Gastroesophageal sphincter (tissue), 4 donors: ENCODE measurements at regions not wholly inside any gene's neighbourhood (a gene's known extent, or its start where the extent isn't known, plus 50 kb on each side); places are given as distances from the start of the nearest gene placed in this dataset.

Source experiments
- ATAC-seq: fragments of 150-250 bp; one replicate; pipeline ENCODE4 v1.9.1; 2016; ENCODE audit warnings: mild to moderate bottlenecking, moderate library complexity
- H3K27ac ChIP-seq, 4 donors: fragments of 200-600 bp; sonication (generic) in 3 of 4; 1 replicate in 3 of 4; 2 replicates in 1 of 4; pipeline ENCODE4 v1.5.1; 2016 to 2019
- H3K27me3 ChIP-seq: fragments of 200-600 bp; sonication (generic); one replicate; pipeline ENCODE4 v1.5.1; 2019
- H3K36me3 ChIP-seq, 2 donors: fragments of 200-600 bp; sonication (generic); one replicate each; pipeline ENCODE4 v1.5.1; 2019; ENCODE audit warnings: control low read depth in 1 of 2
- H3K4me1 ChIP-seq, 3 donors: fragments of 200-600 bp; sonication (generic); 1 replicate in 2 of 3; 2 replicates in 1 of 3; pipeline ENCODE4 v1.5.1; 2016 to 2019; ENCODE audit warnings: control low read depth in 2 of 3
- H3K4me3 ChIP-seq, 2 donors: fragments of 200-600 bp; sonication (generic); one replicate each; pipeline ENCODE4 v1.5.1; 2019; ENCODE audit warnings: mild to moderate bottlenecking in 1 of 2, moderate library complexity in 1 of 2
- H3K9me3 ChIP-seq, 3 donors: fragments of 200-600 bp; sonication (generic); one replicate each; pipeline ENCODE4 v1.5.1; 2017 to 2019; ENCODE audit warnings: control low read depth in 2 of 3
- CTCF ChIP-seq, 4 experiments: fragments of 200-600 bp in 2 of 4; fragments of 450-650 bp in 2 of 4; sonication (generic) in 1 of 4; IDR thresholded peaks; one replicate each; pipeline ENCODE4 v1.5.1; 2017 to 2019; ENCODE audit warnings: antibody characterized with exemption in 4 of 4, mild to moderate bottlenecking in 2 of 4, moderate library complexity in 2 of 4
- EP300 ChIP-seq: sonication (generic); formaldehyde crosslinking; IDR thresholded peaks from one replicate; pipeline ENCODE4 v1.6.1; 2017; ENCODE audit warnings: antibody characterized with exemption, mild to moderate bottlenecking
- POLR2A ChIP-seq, 2 donors: fragments of 450-650 bp; IDR thresholded peaks; one replicate each; pipeline ENCODE4 v1.6.1; 2017; ENCODE audit warnings: antibody characterized with exemption in 2 of 2, mild to moderate bottlenecking in 2 of 2, moderate library complexity in 1 of 2
- POLR2AphosphoS5 ChIP-seq: sonication (generic); formaldehyde crosslinking; IDR thresholded peaks from one replicate; pipeline ENCODE4 v1.6.1; 2017; ENCODE audit warnings: antibody characterized with exemption
- WGBS, 2 donors: methylation state at CpG; one replicate each; pipeline ENCODE4 v1.1.5; 2018; ENCODE audit warnings: low coverage in 1 of 2; 5-methylcytosine and 5-hydroxymethylcytosine counted together

- no peak overlapping the region for H3K4me3 ChIP-seq
- H3K9me3 ChIP-seq = no peaks in the 10 kb centered on the region
- ATAC-seq = no peak
- WGBS, 2 donors = 40% methylated on average over 2 of the region's 18 CpGs; no CpG with 5 or more reads in 1 of the 2 donors
- no peaks in the 10 kb centered on the region for H3K36me3 ChIP-seq
- TF ChIP-seq CTCF (IDR thresholded peaks at IDR 0.05) (no peak), POLR2A (IDR thresholded peaks at IDR 0.05) (no peak), POLR2AphosphoS5 (no peak), EP300 (no peak)
- H3K27me3 ChIP-seq = peaks cover 18% of the 10 kb centered on the region
- H3K4me1 ChIP-seq = no peaks in the 10 kb centered on the region
- H3K27ac ChIP-seq = no peak overlapping the region
These were observed 248.1 kb upstream of the SALL3 start for GRCh38 chr18:78731398-78732032.

- 77 to 81% methylated on average over 6 to 10 of the region's 14 CpGs for WGBS, 2 donors
- ATAC-seq = no peak
- no peaks in the 10 kb centered on the region for H3K36me3 ChIP-seq
- TF ChIP-seq EP300 = no peak
- TF ChIP-seq POLR2AphosphoS5 = no peak
- no peak for TF ChIP-seq POLR2A (IDR thresholded peaks at IDR 0.05)
- TF ChIP-seq CTCF (IDR thresholded peaks at IDR 0.05) = no peak
- peaks cover 18% of the 10 kb centered on the region for H3K27me3 ChIP-seq
- H3K9me3 ChIP-seq = no peaks in the 10 kb centered on the region
- no peak overlapping the region for H3K4me3 ChIP-seq
- no peaks in the 10 kb centered on the region for H3K4me1 ChIP-seq
- H3K27ac ChIP-seq = no peak overlapping the region
These were observed 247.1 kb upstream of the SALL3 start for GRCh38 chr18:78732273-78733210.

- H3K27me3 ChIP-seq = peaks cover 21% of the 10 kb centered on the region
- H3K4me1 ChIP-seq = no peaks in the 10 kb centered on the region
- no peak overlapping the region for H3K4me3 ChIP-seq
- H3K36me3 ChIP-seq = no peaks in the 10 kb centered on the region
- no peak for ATAC-seq
- 57 to 68% methylated on average over 9 to 20 of the region's 30 CpGs for WGBS, 2 donors
- no peak for TF ChIP-seq POLR2A (IDR thresholded peaks at IDR 0.05)
- no peak for TF ChIP-seq CTCF (IDR thresholded peaks at IDR 0.05)
- no peaks in the 10 kb centered on the region for H3K9me3 ChIP-seq
- H3K27ac ChIP-seq = no peak overlapping the region
These were observed 245.6 kb upstream of the SALL3 start for GRCh38 chr18:78733762-78734613.

GRCh38 chr18:78734614-78734945 lies 245.0 kb upstream of the SALL3 start:
- Histone ChIP-seq H3K4me1 (no peaks in the 10 kb centered on the region), H3K27ac (no peak overlapping the region), H3K36me3 (no peaks in the 10 kb centered on the region), H3K9me3 (no peaks in the 10 kb centered on the region), H3K27me3 (peaks cover 27% of the 10 kb centered on the region), H3K4me3 (no peak overlapping the region)
- no peak for TF ChIP-seq POLR2A (IDR thresholded peaks at IDR 0.05)
- no peak for TF ChIP-seq EP300
- no peak for TF ChIP-seq CTCF (IDR thresholded peaks at IDR 0.05)
- no peak for TF ChIP-seq POLR2AphosphoS5
- WGBS, 2 donors = 87 to 93% methylated on average over 4 to 9 of the region's 9 CpGs
- ATAC-seq = no peak
